Trophoblast cell (in vitro differentiated cells and primary cell): ENCODE measurements at regions not wholly inside any gene's neighbourhood (a gene's known extent, or its start where the extent isn't known, plus 50 kb on each side); places are given as distances from the start of the nearest gene placed in this dataset.

Source experiments
- DNase-seq, 2 donors: peaks; one replicate each; pipeline ENCODE4 v3.0.0-alpha.2; 2016
- H2AFZ ChIP-seq: 2 replicates; pipeline ENCODE4 v1.6.1; 2013; ENCODE audit warnings: low read length, moderate library complexity, mild to moderate bottlenecking; ENCODE audit not compliant: insufficient read depth, poor library complexity
- H2AK5ac ChIP-seq: 2 replicates; pipeline ENCODE4 v1.6.1; 2013; ENCODE audit warnings: mild to moderate bottlenecking, low read length
- H2BK120ac ChIP-seq: 2 replicates; pipeline ENCODE4 v1.6.1; 2013; ENCODE audit warnings: low read length, mild to moderate bottlenecking, moderate library complexity; ENCODE audit not compliant: insufficient read depth, poor library complexity
- H2BK12ac ChIP-seq: 2 replicates; pipeline ENCODE4 v1.6.1; 2013; ENCODE audit warnings: mild to moderate bottlenecking, low read length, moderate library complexity
- H2BK5ac ChIP-seq: 2 replicates; pipeline ENCODE4 v1.6.1; 2013; ENCODE audit warnings: low read length, low read depth, moderate library complexity, mild to moderate bottlenecking; ENCODE audit not compliant: poor library complexity
- H3K14ac ChIP-seq: 2 replicates; pipeline ENCODE4 v1.6.1; 2013; ENCODE audit warnings: mild to moderate bottlenecking, low read length
- H3K18ac ChIP-seq: 2 replicates; pipeline ENCODE4 v1.6.1; 2013; ENCODE audit warnings: mild to moderate bottlenecking, low read length
- H3K23ac ChIP-seq: 2 replicates; pipeline ENCODE4 v1.6.1; 2013; ENCODE audit warnings: low read length
- H3K27ac ChIP-seq: 2 replicates; pipeline ENCODE4 v1.5.1; 2013; ENCODE audit warnings: low read depth, mild to moderate bottlenecking, inconsistent platforms, low read length, moderate library complexity
- H3K27me3 ChIP-seq: 2 replicates; pipeline ENCODE4 v1.6.1; 2013; ENCODE audit warnings: inconsistent platforms, mild to moderate bottlenecking, low read length, moderate library complexity; ENCODE audit not compliant: insufficient read depth
- H3K36me3 ChIP-seq, 2 experiments: 1 replicate in 1 of 2; 2 replicates in 1 of 2; pipeline ENCODE4 v1.6.1; 2013; ENCODE audit warnings: low read length in 2 of 2, mild to moderate bottlenecking in 2 of 2, moderate library complexity in 1 of 2; ENCODE audit not compliant: insufficient read depth in 2 of 2, control insufficient read depth in 1 of 2
- H3K4ac ChIP-seq: 2 replicates; pipeline ENCODE4 v1.6.1; 2013; ENCODE audit warnings: low read depth, mild to moderate bottlenecking, low read length, moderate library complexity
- H3K4me1 ChIP-seq, 2 experiments: 1 replicate in 1 of 2; 2 replicates in 1 of 2; pipeline ENCODE4 v1.6.1; 2013; ENCODE audit warnings: low read length in 2 of 2, mild to moderate bottlenecking in 2 of 2, moderate library complexity in 1 of 2; ENCODE audit not compliant: insufficient read depth in 2 of 2, control insufficient read depth in 1 of 2
- H3K4me2 ChIP-seq: 2 replicates; pipeline ENCODE4 v1.6.1; 2013; ENCODE audit warnings: inconsistent platforms, mild to moderate bottlenecking, low read length, moderate library complexity
- H3K4me3 ChIP-seq: 2 replicates; pipeline ENCODE4 v1.5.1; 2013; ENCODE audit warnings: mild to moderate bottlenecking, low read depth, low read length, inconsistent platforms
- H3K79me1 ChIP-seq: one replicate; pipeline ENCODE4 v1.6.1; 2013; ENCODE audit warnings: low read length
- H3K79me2 ChIP-seq: 2 replicates; pipeline ENCODE4 v1.6.1; 2013; ENCODE audit warnings: low read length, mild to moderate bottlenecking; ENCODE audit not compliant: control insufficient read depth, insufficient read depth, poor library complexity
- H3K9ac ChIP-seq: 2 replicates; pipeline ENCODE4 v1.6.1; 2013; ENCODE audit warnings: mild to moderate bottlenecking, low read length
- H3K9me3 ChIP-seq: 2 replicates; pipeline ENCODE4 v1.6.1; 2013; ENCODE audit warnings: low read depth, mild to moderate bottlenecking, control low read depth, inconsistent platforms, low read length; ENCODE audit not compliant: insufficient read depth
- H4K12ac ChIP-seq: 2 replicates; pipeline ENCODE4 v1.6.1; 2013; ENCODE audit warnings: low read depth, mild to moderate bottlenecking, low read length, moderate library complexity
- H4K8ac ChIP-seq: 2 replicates; pipeline ENCODE4 v1.6.1; 2013; ENCODE audit warnings: low read depth, mild to moderate bottlenecking, low read length, moderate library complexity
- H4K91ac ChIP-seq: one replicate; pipeline ENCODE4 v1.6.1; 2013; ENCODE audit warnings: low read depth, mild to moderate bottlenecking, low read length, moderate library complexity
- WGBS: extraction: QIAGEN DNeasy Blood & Tissue Kit; methylation state at CpG from one replicate; pipeline ENCODE4 v1.1.7; 2013; ENCODE audit warnings: missing lambda C conversion rate; ENCODE audit not compliant: insufficient read length, insufficient coverage; ENCODE audit errors: extremely low coverage; 5-methylcytosine and 5-hydroxymethylcytosine counted together

- no peaks in the 10 kb centered on the region for H3K36me3 ChIP-seq
- H3K4me2 ChIP-seq = no peak overlapping the region
- no peak overlapping the region for H4K8ac ChIP-seq
- H3K27me3 ChIP-seq = no peaks in the 10 kb centered on the region
- no peak overlapping the region for H3K27ac ChIP-seq
- H4K12ac ChIP-seq = no peak overlapping the region
- no peak overlapping the region for H3K18ac ChIP-seq
- H3K4ac ChIP-seq = no peak overlapping the region
- peaks cover 0 to 2% of the 10 kb centered on the region in 2 experiments for H3K4me1 ChIP-seq
- H3K9ac ChIP-seq = no peak overlapping the region
- no peaks in the 10 kb centered on the region for H3K79me2 ChIP-seq
- DNase-seq = no peak
- H3K23ac ChIP-seq = no peak overlapping the region
- H3K4me3 ChIP-seq = no peak overlapping the region
- no peak overlapping the region for H2BK12ac ChIP-seq
- H4K91ac ChIP-seq = no peak overlapping the region
- H3K14ac ChIP-seq = no peak overlapping the region
- H2BK120ac ChIP-seq = no peak overlapping the region
- no peak overlapping the region for H2AFZ ChIP-seq
- H3K79me1 ChIP-seq = no peaks in the 10 kb centered on the region
- no peaks in the 10 kb centered on the region for H3K9me3 ChIP-seq
- no peak overlapping the region for H2BK5ac ChIP-seq
- no peak overlapping the region for H2AK5ac ChIP-seq
Measured at GRCh38 chr16:60755907-60756306, 1280.3 kb downstream of the CDH8 start.

GRCh38 chr16:60748366-60748765 is 1287.9 kb downstream of the CDH8 start:
- Histone ChIP-seq H3K27me3 (no peaks in the 10 kb centered on the region), H4K8ac (no peak overlapping the region), H2AK5ac (no peak overlapping the region), H2BK5ac (no peak overlapping the region), H3K79me2 (no peaks in the 10 kb centered on the region), H3K9ac (no peak overlapping the region), H3K14ac (no peak overlapping the region), H3K79me1 (no peaks in the 10 kb centered on the region), H2BK120ac (no peak overlapping the region), H3K4me1 (peaks cover 2 to 5% of the 10 kb centered on the region in 2 experiments), H3K27ac (no peak overlapping the region), H3K36me3 (no peaks in the 10 kb centered on the region), H4K91ac (no peak overlapping the region), H3K4me3 (no peak overlapping the region), H3K4ac (no peak overlapping the region), H2AFZ (no peak overlapping the region), H3K9me3 (no peaks in the 10 kb centered on the region), H3K4me2 (no peak overlapping the region), H2BK12ac (no peak overlapping the region), H3K23ac (no peak overlapping the region), H4K12ac (no peak overlapping the region), H3K18ac (no peak overlapping the region)
- no peak for DNase-seq

- H2BK120ac ChIP-seq = peak overlapping the region; percentile 22
- no peaks in the 10 kb centered on the region for H3K27me3 ChIP-seq
- no peak overlapping the region for H2BK12ac ChIP-seq
- no peaks in the 10 kb centered on the region for H3K79me2 ChIP-seq
- H3K4ac ChIP-seq = no peak overlapping the region
- no peak overlapping the region for H3K27ac ChIP-seq
- H3K9me3 ChIP-seq = no peaks in the 10 kb centered on the region
- no peak overlapping the region for H2AFZ ChIP-seq
- no peak overlapping the region for H3K14ac ChIP-seq
- no peaks in the 10 kb centered on the region for H3K36me3 ChIP-seq
- peaks cover 1% of the 10 kb centered on the region for H3K79me1 ChIP-seq
- no peak overlapping the region for H2AK5ac ChIP-seq
- H2BK5ac ChIP-seq = no peak overlapping the region
- H4K12ac ChIP-seq = no peak overlapping the region
- H4K91ac ChIP-seq = no peak overlapping the region
- no peak for DNase-seq
- no peak overlapping the region for H3K4me2 ChIP-seq
- H4K8ac ChIP-seq = no peak overlapping the region
- H3K18ac ChIP-seq = no peak overlapping the region
- no peak overlapping the region for H3K9ac ChIP-seq
- no CpG with 5 or more reads among the region's 3 CpGs for WGBS
- no peak overlapping the region for H3K4me3 ChIP-seq
- no peaks in the 10 kb centered on the region for H3K4me1 ChIP-seq
- H3K23ac ChIP-seq = no peak overlapping the region
Measured at GRCh38 chr16:60744198-60744597, 1292.0 kb downstream of the CDH8 start.

GRCh38 chr16:60741810-60742209 is 1294.4 kb downstream of the CDH8 start:
- Histone ChIP-seq H3K9ac (no peak overlapping the region), H2AK5ac (no peak overlapping the region), H3K23ac (no peak overlapping the region), H2BK120ac (no peak overlapping the region), H3K36me3 (no peaks in the 10 kb centered on the region), H2BK12ac (no peak overlapping the region), H3K27ac (no peak overlapping the region), H3K18ac (no peak overlapping the region), H3K4me1 (no peaks in the 10 kb centered on the region), H3K79me1 (peaks cover 1% of the 10 kb centered on the region), H3K4ac (no peak overlapping the region), H3K4me2 (no peak overlapping the region), H4K8ac (no peak overlapping the region), H3K14ac (no peak overlapping the region), H2AFZ (no peak overlapping the region), H4K91ac (no peak overlapping the region), H3K4me3 (no peak overlapping the region), H4K12ac (no peak overlapping the region), H3K79me2 (no peaks in the 10 kb centered on the region), H3K27me3 (no peaks in the 10 kb centered on the region), H2BK5ac (no peak overlapping the region), H3K9me3 (no peaks in the 10 kb centered on the region)
- DNase-seq = no peak
- no CpG with 5 or more reads among the region's 1 CpG for WGBS
